ENCODE measurements at regions not wholly inside any gene's neighbourhood (a gene's known extent, or its start where the extent isn't known, plus 50 kb on each side); places are given as distances from the start of the nearest gene placed in this dataset.

DNA sequence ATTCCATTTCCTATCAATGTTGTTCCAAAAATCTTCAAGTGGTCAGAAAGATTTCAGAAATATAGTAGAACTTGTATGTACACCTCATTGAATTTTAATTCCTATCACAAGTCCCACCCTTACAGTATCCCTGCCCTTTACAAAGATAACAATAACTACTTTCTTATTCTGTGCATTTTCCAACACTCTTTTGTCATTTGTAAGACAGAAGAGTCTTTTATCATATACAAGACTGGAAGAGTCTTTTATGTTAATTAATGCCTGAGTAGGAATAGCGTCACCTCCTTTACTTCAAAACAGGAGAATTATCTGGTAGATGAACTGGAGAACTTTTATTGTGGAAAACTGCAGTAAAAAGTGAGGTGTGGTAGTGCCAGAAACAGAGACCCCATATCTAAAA, 193.9 kb upstream of the SEMA3C start:
- TF ChIP-seq, protein P1, sequence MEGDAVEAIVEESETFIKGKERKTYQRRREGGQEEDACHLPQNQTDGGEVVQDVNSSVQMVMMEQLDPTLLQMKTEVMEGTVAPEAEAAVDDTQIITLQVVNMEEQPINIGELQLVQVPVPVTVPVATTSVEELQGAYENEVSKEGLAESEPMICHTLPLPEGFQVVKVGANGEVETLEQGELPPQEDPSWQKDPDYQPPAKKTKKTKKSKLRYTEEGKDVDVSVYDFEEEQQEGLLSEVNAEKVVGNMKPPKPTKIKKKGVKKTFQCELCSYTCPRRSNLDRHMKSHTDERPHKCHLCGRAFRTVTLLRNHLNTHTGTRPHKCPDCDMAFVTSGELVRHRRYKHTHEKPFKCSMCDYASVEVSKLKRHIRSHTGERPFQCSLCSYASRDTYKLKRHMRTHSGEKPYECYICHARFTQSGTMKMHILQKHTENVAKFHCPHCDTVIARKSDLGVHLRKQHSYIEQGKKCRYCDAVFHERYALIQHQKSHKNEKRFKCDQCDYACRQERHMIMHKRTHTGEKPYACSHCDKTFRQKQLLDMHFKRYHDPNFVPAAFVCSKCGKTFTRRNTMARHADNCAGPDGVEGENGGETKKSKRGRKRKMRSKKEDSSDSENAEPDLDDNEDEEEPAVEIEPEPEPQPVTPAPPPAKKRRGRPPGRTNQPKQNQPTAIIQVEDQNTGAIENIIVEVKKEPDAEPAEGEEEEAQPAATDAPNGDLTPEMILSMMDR (optimal IDR thresholded peaks at IDR 0.05 in 1 of 3, IDR thresholded peaks at IDR 0.05 in 1 of 3, conservative IDR thresholded peaks at IDR 0.05 in 1 of 3; ENCODE audit: extremely low read depth in 1 of 3, insufficient read depth in 2 of 3, low read length in 3 of 3), result no peak
- TF ChIP-seq EZH2 (IDR thresholded peaks at IDR 0.05; ENCODE audit: low read length), result no peak
